Type B pancreatic cell (in vitro differentiated cells): ENCODE measurements at regions not wholly inside any gene's neighbourhood (a gene's known extent, or its start where the extent isn't known, plus 50 kb on each side); places are given as distances from the start of the nearest gene placed in this dataset.
A peak's percentile ranks its signal among the peaks of the same experiment; 100 is the strongest.

Source experiments
- DNase-seq: peaks from one replicate; pipeline ENCODE4 v3.0.0; 2021; ENCODE audit warnings: mixed read lengths; ENCODE audit not compliant: unreplicated experiment; ENCODE audit errors: extremely low spot score
- H3K27ac Mint-ChIP-seq: 2 replicates; pipeline ENCODE4 v1.8.0; 2021; ENCODE audit warnings: mild to moderate bottlenecking, mixed read lengths
- H3K27me3 Mint-ChIP-seq: 2 replicates; pipeline ENCODE4 v1.8.0; 2021; ENCODE audit warnings: mixed read lengths
- H3K36me3 Mint-ChIP-seq: 2 replicates; pipeline ENCODE4 v1.8.0; 2021; ENCODE audit warnings: mixed read lengths
- H3K4me1 Mint-ChIP-seq: one replicate; pipeline ENCODE4 v1.8.0; 2021; ENCODE audit warnings: mixed read lengths; ENCODE audit not compliant: unreplicated experiment
- H3K4me3 Mint-ChIP-seq: 2 replicates; pipeline ENCODE4 v1.8.0; 2021; ENCODE audit warnings: mild to moderate bottlenecking, mixed read lengths
- H3K9me3 Mint-ChIP-seq: 2 replicates; pipeline ENCODE4 v1.8.0; 2021; ENCODE audit warnings: mixed read lengths
- CTCF ChIP-seq: fragments of 200-600 bp; sonication (generic); conservative IDR thresholded peaks from 2 replicates; pipeline ENCODE4 v1.5.0; 2021; ENCODE audit warnings: antibody characterized with exemption, mild to moderate bottlenecking

DNA sequence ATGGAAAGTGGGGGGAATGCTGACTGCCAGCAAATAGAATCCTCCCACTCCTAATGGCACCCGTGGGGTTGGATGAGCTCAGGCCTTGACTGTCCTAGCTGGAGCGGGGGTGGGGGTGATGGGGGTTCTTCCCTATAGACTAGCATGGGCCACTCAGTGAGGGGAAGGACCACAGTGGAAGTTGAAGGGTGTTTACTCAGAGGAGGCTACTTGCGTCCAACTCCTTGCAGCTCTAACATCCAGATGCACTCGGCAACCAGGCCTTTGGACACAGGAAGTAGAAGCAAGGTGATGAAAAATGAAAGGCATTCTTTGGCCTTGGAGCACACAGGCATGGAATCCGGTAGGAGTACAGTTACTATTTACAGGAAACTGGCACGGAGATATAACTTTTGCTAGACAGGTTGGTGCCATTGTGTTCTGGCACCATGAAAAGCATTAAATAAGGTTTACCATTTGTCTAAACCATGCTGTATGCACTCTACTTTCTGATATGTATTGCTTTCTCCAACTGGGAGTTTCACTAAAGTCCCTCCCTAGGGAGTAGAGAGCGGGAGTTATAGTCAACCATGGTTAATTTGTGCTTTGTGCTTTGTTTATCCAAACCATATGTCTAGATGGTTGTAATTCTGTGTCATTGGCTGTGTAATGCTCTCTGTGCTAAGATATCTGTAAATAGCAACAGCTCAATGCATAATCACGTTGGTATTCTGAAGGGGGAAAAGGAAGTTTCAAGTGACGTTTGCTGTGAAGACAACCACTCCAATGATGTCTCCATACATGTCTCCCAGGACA lies 125.3 kb downstream of the TSHZ3 start:
- H3K27me3 Mint-ChIP-seq = peaks cover 6% of the 10 kb centered on the region
- no peak overlapping the region for H3K4me3 Mint-ChIP-seq
- DNase-seq = no peak
- no peaks in the 10 kb centered on the region for H3K36me3 Mint-ChIP-seq
- peaks cover 19% of the 10 kb centered on the region for H3K9me3 Mint-ChIP-seq
- peaks cover 10% of the 10 kb centered on the region for H3K4me1 Mint-ChIP-seq
- TF ChIP-seq CTCF = no peak
- no peak overlapping the region for H3K27ac Mint-ChIP-seq

GRCh38 chr19:31220540-31220939 lies 128.7 kb downstream of the TSHZ3 start:
- H3K27me3 Mint-ChIP-seq = peaks cover 2% of the 10 kb centered on the region
- TF ChIP-seq CTCF = no peak
- no peak overlapping the region for H3K27ac Mint-ChIP-seq
- no peak overlapping the region for H3K4me3 Mint-ChIP-seq
- no peaks in the 10 kb centered on the region for H3K36me3 Mint-ChIP-seq
- DNase-seq = no peak
- H3K4me1 Mint-ChIP-seq = peaks cover 10% of the 10 kb centered on the region
- peaks cover 15% of the 10 kb centered on the region for H3K9me3 Mint-ChIP-seq

- H3K4me3 Mint-ChIP-seq = no peak overlapping the region
- peaks cover 5% of the 10 kb centered on the region for H3K27me3 Mint-ChIP-seq
- no peak for DNase-seq
- H3K36me3 Mint-ChIP-seq = no peaks in the 10 kb centered on the region
- no peak overlapping the region for H3K27ac Mint-ChIP-seq
- TF ChIP-seq CTCF = no peak
- H3K4me1 Mint-ChIP-seq = no peaks in the 10 kb centered on the region
- H3K9me3 Mint-ChIP-seq = no peaks in the 10 kb centered on the region
Observed at GRCh38 chr19:31214997-31215396, 134.2 kb downstream of the TSHZ3 start.

- Mint-ChIP-seq H3K9me3 (peaks cover 4% of the 10 kb centered on the region), H3K36me3 (no peaks in the 10 kb centered on the region), H3K27ac (no peak overlapping the region), H3K27me3 (peaks cover 10% of the 10 kb centered on the region), H3K4me3 (no peak overlapping the region), H3K4me1 (no peaks in the 10 kb centered on the region)
- no peak for TF ChIP-seq CTCF
- no peak for DNase-seq
Observed at GRCh38 chr19:31214086-31214485, 135.2 kb downstream of the TSHZ3 start.

DNA sequence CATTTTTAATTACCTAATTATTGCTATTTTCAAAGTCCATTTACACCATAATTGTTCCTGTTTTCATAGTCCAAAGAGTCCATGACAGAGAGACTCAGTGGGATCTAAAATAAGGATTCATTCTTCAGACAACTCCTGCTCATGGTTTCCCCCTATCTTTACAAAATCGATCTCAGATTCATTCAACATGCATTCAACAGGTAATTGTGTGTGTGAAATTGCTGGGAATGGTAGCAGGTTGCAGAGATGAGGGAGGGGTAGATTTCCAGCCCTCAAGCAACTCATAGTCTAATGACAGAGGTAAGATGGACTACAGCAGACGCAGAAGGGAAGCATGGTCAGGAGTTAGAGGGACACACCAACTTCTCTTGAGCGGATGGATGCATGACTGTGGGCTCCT lies 138.1 kb downstream of the TSHZ3 start:
- DNase-seq = no peak
- H3K4me1 Mint-ChIP-seq = no peaks in the 10 kb centered on the region
- H3K36me3 Mint-ChIP-seq = no peaks in the 10 kb centered on the region
- peaks cover 4% of the 10 kb centered on the region for H3K9me3 Mint-ChIP-seq
- H3K4me3 Mint-ChIP-seq = no peak overlapping the region
- peaks cover 12% of the 10 kb centered on the region for H3K27me3 Mint-ChIP-seq
- peak overlapping the region; percentile 4 for H3K27ac Mint-ChIP-seq
- no peak for TF ChIP-seq CTCF
